Osteoblast (primary cell): ENCODE measurements at regions not wholly inside any gene's neighbourhood (a gene's known extent, or its start where the extent isn't known, plus 50 kb on each side); places are given as distances from the start of the nearest gene placed in this dataset.

Source experiments
- DNase-seq: peaks from one replicate; pipeline ENCODE4 v3.0.0; 2011; ENCODE audit warnings: low spot score, mixed read lengths; ENCODE audit not compliant: insufficient read length; ENCODE audit errors: missing footprints
- H2AFZ ChIP-seq: 2 replicates; pipeline ENCODE4 v1.6.0; 2011; ENCODE audit warnings: mild to moderate bottlenecking, low read length
- H3K27ac ChIP-seq: 2 replicates; pipeline ENCODE4 v1.5.1; 2011; ENCODE audit warnings: mild to moderate bottlenecking, low read depth, low read length, moderate library complexity
- H3K27me3 ChIP-seq: 2 replicates; pipeline ENCODE4 v1.6.0; 2012; ENCODE audit warnings: mild to moderate bottlenecking, control low read depth, inconsistent platforms, low read length, moderate library complexity; ENCODE audit not compliant: insufficient read depth
- H3K36me3 ChIP-seq: 2 replicates; pipeline ENCODE4 v1.5.1; 2011; ENCODE audit warnings: mild to moderate bottlenecking, low read length, control low read depth, moderate library complexity; ENCODE audit not compliant: insufficient read depth
- H3K4me1 ChIP-seq: 2 replicates; pipeline ENCODE4 v1.5.1; 2011; ENCODE audit warnings: mild to moderate bottlenecking, low read length, control low read depth, moderate library complexity; ENCODE audit not compliant: insufficient read depth
- H3K4me2 ChIP-seq: 2 replicates; pipeline ENCODE4 v1.6.0; 2011; ENCODE audit warnings: mild to moderate bottlenecking, low read length; ENCODE audit not compliant: insufficient read depth
- H3K4me3 ChIP-seq: fragments of 200-600 bp; sonication (generic); 3 replicates; pipeline ENCODE4 v1.5.1; 2012; ENCODE audit warnings: mild to moderate bottlenecking, low read length, inconsistent platforms; ENCODE audit not compliant: insufficient read depth
- H3K79me2 ChIP-seq: 2 replicates; pipeline ENCODE4 v1.6.0; 2012; ENCODE audit warnings: mild to moderate bottlenecking, low read length, control low read depth, inconsistent platforms; ENCODE audit not compliant: insufficient read depth
- H3K9me3 ChIP-seq: 2 replicates; pipeline ENCODE4 v1.5.1; 2011; ENCODE audit warnings: low read depth, low read length, control low read depth
- H4K20me1 ChIP-seq: 2 replicates; pipeline ENCODE4 v1.6.0; 2012; ENCODE audit warnings: mild to moderate bottlenecking, low read length, control low read depth; ENCODE audit not compliant: insufficient read depth
- CTCF ChIP-seq: IDR thresholded peaks from 2 replicates; pipeline ENCODE4 v1.5.1; 2011; ENCODE audit warnings: mild to moderate bottlenecking, low read depth, low read length, moderate library complexity; ENCODE audit errors: extremely low read depth

GRCh38 chr4:169927280-169927679 is 98.9 kb downstream of the MFAP3L start:
- Histone ChIP-seq H4K20me1 (no peaks in the 10 kb centered on the region), H3K4me2 (no peak overlapping the region), H3K79me2 (no peaks in the 10 kb centered on the region), H3K36me3 (no peaks in the 10 kb centered on the region), H2AFZ (no peak overlapping the region), H3K4me3 (no peak overlapping the region), H3K4me1 (peaks cover 3% of the 10 kb centered on the region), H3K27ac (no peak overlapping the region), H3K27me3 (no peaks in the 10 kb centered on the region), H3K9me3 (no peaks in the 10 kb centered on the region)
- no peak for DNase-seq
- no peak for TF ChIP-seq CTCF

GRCh38 chr4:169925678-169926077 is 100.5 kb downstream of the MFAP3L start:
- no peak overlapping the region for H3K27ac ChIP-seq
- H4K20me1 ChIP-seq = no peaks in the 10 kb centered on the region
- H3K79me2 ChIP-seq = no peaks in the 10 kb centered on the region
- no peaks in the 10 kb centered on the region for H3K36me3 ChIP-seq
- no peak overlapping the region for H2AFZ ChIP-seq
- H3K27me3 ChIP-seq = no peaks in the 10 kb centered on the region
- no peak overlapping the region for H3K4me2 ChIP-seq
- peak; percentile 39 for DNase-seq
- no peaks in the 10 kb centered on the region for H3K9me3 ChIP-seq
- TF ChIP-seq CTCF = no peak
- H3K4me3 ChIP-seq = no peak overlapping the region
- peaks cover 3% of the 10 kb centered on the region for H3K4me1 ChIP-seq

GRCh38 chr4:169922632-169923276 is 103.4 kb downstream of the MFAP3L start:
- no peak for TF ChIP-seq CTCF
- peak; percentile 36 for DNase-seq
- Histone ChIP-seq H3K79me2 (no peaks in the 10 kb centered on the region), H3K9me3 (no peaks in the 10 kb centered on the region), H2AFZ (no peak overlapping the region), H3K36me3 (no peaks in the 10 kb centered on the region), H4K20me1 (no peaks in the 10 kb centered on the region), H3K27me3 (no peaks in the 10 kb centered on the region), H3K4me3 (no peak overlapping the region), H3K4me1 (peaks cover 3% of the 10 kb centered on the region), H3K4me2 (no peak overlapping the region), H3K27ac (no peak overlapping the region)

GRCh38 chr4:169921732-169922131 is 104.5 kb downstream of the MFAP3L start:
- TF ChIP-seq CTCF = no peak
- no peak overlapping the region for H2AFZ ChIP-seq

More at GRCh38 chr4:169921732-169922131, 104.5 kb downstream of the MFAP3L start:
- Histone ChIP-seq H3K4me3 (no peak overlapping the region), H3K27me3 (no peaks in the 10 kb centered on the region), H3K9me3 (no peaks in the 10 kb centered on the region), H3K27ac (no peak overlapping the region), H4K20me1 (no peaks in the 10 kb centered on the region), H3K36me3 (no peaks in the 10 kb centered on the region), H3K79me2 (no peaks in the 10 kb centered on the region), H3K4me1 (peaks cover 3% of the 10 kb centered on the region), H3K4me2 (no peak overlapping the region)
- DNase-seq = no peak
